Inferior parietal cortex (tissue), 1 donor: ENCODE measurements at regions not wholly inside any gene's neighbourhood (a gene's known extent, or its start where the extent isn't known, plus 50 kb on each side); places are given as distances from the start of the nearest gene placed in this dataset.
"Not testable (repeated sequence)": the region's sequence is repeated elsewhere in the genome, so short reads cannot be mapped to it uniquely, and the experiment has no call there.

Source experiments
- DNase-seq: peaks from one replicate; pipeline ENCODE4 v3.0.0-alpha.2; 2016; ENCODE audit errors: extremely low spot score

- no peak for DNase-seq
These were observed 174.5 kb upstream of the TSC22D1 start for GRCh38 chr13:44750630-44751029.

- no peak for DNase-seq
These were observed 173.8 kb upstream of the TSC22D1 start for GRCh38 chr13:44749906-44750305.

GRCh38 chr13:44748439-44748838, 172.3 kb upstream of the TSC22D1 start:
- no peak for DNase-seq

GRCh38 chr13:44747179-44747578, 171.0 kb upstream of the TSC22D1 start:
- DNase-seq: no peak

GRCh38 chr13:44746690-44747089, 170.6 kb upstream of the TSC22D1 start:
- no peak for DNase-seq

GRCh38 chr13:44744880-44745633, 168.9 kb upstream of the TSC22D1 start:
- DNase-seq: no peak

- no peak for DNase-seq
These were observed 163.4 kb upstream of the TSC22D1 start for GRCh38 chr13:44739539-44739938.

- no peak for DNase-seq
These were observed 163.0 kb upstream of the TSC22D1 start for GRCh38 chr13:44739120-44739519.

GRCh38 chr13:44738463-44738862, 162.3 kb upstream of the TSC22D1 start:
- DNase-seq: no peak

- DNase-seq: no peak
These were observed 159.7 kb upstream of the TSC22D1 start for GRCh38 chr13:44735806-44736205.

- DNase-seq: no peak
These were observed 158.1 kb upstream of the TSC22D1 start for GRCh38 chr13:44734201-44734707.

GRCh38 chr13:44732503-44733098, 156.5 kb upstream of the TSC22D1 start:
- no peak for DNase-seq

- DNase-seq: no peak
These were observed 154.7 kb upstream of the TSC22D1 start for GRCh38 chr13:44730851-44731250.

GRCh38 chr13:44730099-44730498, 154.0 kb upstream of the TSC22D1 start:
- no peak for DNase-seq

- DNase-seq: not testable (repeated sequence)
These were observed 151.5 kb upstream of the TSC22D1 start for GRCh38 chr13:44727591-44727990.

GRCh38 chr13:44726778-44727177, 150.6 kb upstream of the TSC22D1 start:
- no peak for DNase-seq

GRCh38 chr13:44726214-44726613, 150.1 kb upstream of the TSC22D1 start:
- no peak for DNase-seq

- peak; percentile 22 for DNase-seq
These were observed 143.9 kb upstream of the TSC22D1 start for GRCh38 chr13:44719857-44720671.

GRCh38 chr13:44718467-44718866, 142.3 kb upstream of the TSC22D1 start:
- DNase-seq: no peak

- DNase-seq: no peak
These were observed 139.4 kb upstream of the TSC22D1 start for GRCh38 chr13:44715287-44716230.

GRCh38 chr13:44713788-44714469, 137.8 kb upstream of the TSC22D1 start:
- DNase-seq: no peak
